Kidney (tissue), 13 donors: ENCODE measurements at regions not wholly inside any gene's neighbourhood (a gene's known extent, or its start where the extent isn't known, plus 50 kb on each side); places are given as distances from the start of the nearest gene placed in this dataset.

Experiments
- DNase-seq, 5 donors: peaks; one replicate each; pipeline ENCODE4 v3.0.0-alpha.2; 2013 to 2020
- FAIRE-seq: peaks from 2 replicates; lab custom pipeline; 2012; peaks lifted over from hg19 to GRCh38; lab: Jason Lieb, UNC
- H3K27ac ChIP-seq, 2 donors: one replicate each; pipeline ENCODE4 v1.7.0; 2013; ENCODE audit warnings: low read depth in 2 of 2, low read length in 2 of 2, inconsistent platforms in 1 of 2
- H3K27me3 ChIP-seq: one replicate; pipeline ENCODE4 v1.7.1; 2013; ENCODE audit warnings: low read length, inconsistent platforms; ENCODE audit not compliant: control insufficient read depth, insufficient read depth
- H3K36me3 ChIP-seq, 3 donors: one replicate each; pipeline versions ENCODE4 v1.7.0 to v1.7.1; 2013; ENCODE audit warnings: low read length in 3 of 3, control low read depth in 1 of 3, inconsistent platforms in 1 of 3; ENCODE audit not compliant: insufficient read depth in 3 of 3, control insufficient read depth in 2 of 3
- H3K4me1 ChIP-seq, 3 donors: one replicate each; pipeline versions ENCODE4 v1.7.0 to v1.7.1; 2013; ENCODE audit warnings: low read length in 3 of 3, inconsistent platforms in 1 of 3, low read depth in 1 of 3; ENCODE audit not compliant: control insufficient read depth in 2 of 3, insufficient read depth in 2 of 3
- H3K4me3 ChIP-seq, 3 donors: one replicate each; pipeline versions ENCODE4 v1.7.0 to v1.8.1; 2013; ENCODE audit warnings: low read length in 3 of 3, control low read depth in 1 of 3, inconsistent platforms in 1 of 3
- H3K9ac ChIP-seq, 3 donors: one replicate each; pipeline versions ENCODE4 v1.7.0 to v1.7.1; 2013; ENCODE audit warnings: low read length in 3 of 3, control low read depth in 1 of 3, inconsistent platforms in 1 of 3
- H3K9me3 ChIP-seq, 3 donors: one replicate each; pipeline versions ENCODE4 v1.7.0 to v1.7.1; 2013; ENCODE audit warnings: low read length in 3 of 3, control low read depth in 1 of 3, inconsistent platforms in 1 of 3; ENCODE audit not compliant: control insufficient read depth in 2 of 3, insufficient read depth in 1 of 3
- intact Hi-C: fragments of 100-400 bp; cut with DNase I; formaldehyde crosslinking; loops from one replicate; pipeline ENCODE4 v1.11.1; 2022
- TF ChIP-seq, protein P1 (sequence below): IDR thresholded peaks from 3 replicates; pipeline ENCODE4 v1.5.1; 2012; ENCODE audit warnings: mild to moderate bottlenecking, moderate library complexity, borderline replicate concordance; ENCODE audit not compliant: insufficient read depth; ENCODE audit errors: extremely low read depth
- donor health status: control.
- donor health status: control.
- donor health status: control.
- donor health status: control.
- donor health status: control.
- donor health status: DM: yes; HTN: yes; CAD: no.
- donor health status: Normal renal cell carcinoma (clear cell type).

DNA sequence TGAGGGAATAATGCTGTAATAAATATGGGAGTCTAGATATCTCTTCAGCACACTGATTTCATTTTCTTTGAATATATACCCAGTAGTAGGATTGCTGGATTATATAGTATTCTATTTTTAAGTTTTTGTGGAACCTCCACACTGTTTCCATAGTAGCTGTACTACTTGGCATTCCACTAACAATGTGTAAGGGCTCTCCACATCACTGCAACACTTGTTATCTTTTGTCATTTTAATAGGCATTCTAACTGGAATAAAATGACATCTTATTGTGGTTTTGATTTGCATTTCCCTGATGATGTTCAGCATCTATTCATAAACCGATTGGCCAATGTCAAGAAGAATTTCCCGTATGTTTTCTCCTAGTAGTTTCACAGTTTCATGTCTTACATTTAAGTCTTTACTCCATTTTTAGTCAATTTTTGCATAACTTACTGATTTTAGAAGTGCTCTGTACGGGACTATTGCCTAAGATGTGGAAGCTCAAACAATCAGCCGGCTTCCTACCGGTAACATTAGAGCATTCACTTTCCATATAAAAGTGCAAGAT lies 1078.8 kb downstream of the TAF11L14 start:
- no peak for FAIRE-seq
- intact Hi-C loops = no loop called here
- TF ChIP-seq, protein P1, sequence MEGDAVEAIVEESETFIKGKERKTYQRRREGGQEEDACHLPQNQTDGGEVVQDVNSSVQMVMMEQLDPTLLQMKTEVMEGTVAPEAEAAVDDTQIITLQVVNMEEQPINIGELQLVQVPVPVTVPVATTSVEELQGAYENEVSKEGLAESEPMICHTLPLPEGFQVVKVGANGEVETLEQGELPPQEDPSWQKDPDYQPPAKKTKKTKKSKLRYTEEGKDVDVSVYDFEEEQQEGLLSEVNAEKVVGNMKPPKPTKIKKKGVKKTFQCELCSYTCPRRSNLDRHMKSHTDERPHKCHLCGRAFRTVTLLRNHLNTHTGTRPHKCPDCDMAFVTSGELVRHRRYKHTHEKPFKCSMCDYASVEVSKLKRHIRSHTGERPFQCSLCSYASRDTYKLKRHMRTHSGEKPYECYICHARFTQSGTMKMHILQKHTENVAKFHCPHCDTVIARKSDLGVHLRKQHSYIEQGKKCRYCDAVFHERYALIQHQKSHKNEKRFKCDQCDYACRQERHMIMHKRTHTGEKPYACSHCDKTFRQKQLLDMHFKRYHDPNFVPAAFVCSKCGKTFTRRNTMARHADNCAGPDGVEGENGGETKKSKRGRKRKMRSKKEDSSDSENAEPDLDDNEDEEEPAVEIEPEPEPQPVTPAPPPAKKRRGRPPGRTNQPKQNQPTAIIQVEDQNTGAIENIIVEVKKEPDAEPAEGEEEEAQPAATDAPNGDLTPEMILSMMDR = no peak

DNA sequence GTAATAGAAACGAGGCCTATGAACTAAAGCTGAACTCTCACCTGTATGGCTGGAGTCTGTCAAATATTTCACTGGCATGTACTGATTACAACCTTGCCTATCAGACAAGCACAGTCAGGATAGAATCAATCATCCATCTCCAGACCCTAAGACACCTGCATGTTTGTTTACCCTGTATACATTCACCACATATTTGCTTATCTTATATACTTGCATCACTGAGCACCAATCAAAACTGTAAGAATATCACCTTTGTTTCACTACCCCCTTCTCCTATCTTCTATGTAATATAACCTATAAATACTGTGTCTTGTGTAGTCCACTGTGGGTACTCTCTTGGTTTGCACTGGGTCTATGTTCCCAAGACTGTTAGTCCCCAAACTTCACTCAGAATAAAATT lies 1085.7 kb downstream of the TAF11L14 start:
- intact Hi-C loops = no loop called here
- H3K27ac ChIP-seq = no peak overlapping the region
- FAIRE-seq = no peak

More for the DNA sequence above, 1078.8 kb downstream of the TAF11L14 start:
- no peak overlapping the region for H3K27ac ChIP-seq
- no peak for DNase-seq
- H3K9me3 ChIP-seq = no peaks in the 10 kb centered on the region
- no peaks in the 10 kb centered on the region for H3K4me1 ChIP-seq
- no peaks in the 10 kb centered on the region for H3K36me3 ChIP-seq
- H3K27me3 ChIP-seq = no peaks in the 10 kb centered on the region
- no peak overlapping the region for H3K9ac ChIP-seq
- H3K4me3 ChIP-seq = no peak overlapping the region

GRCh38 chr5:18732556-18733479 lies 1098.6 kb downstream of the TAF11L14 start:
- FAIRE-seq = no peak
- no peaks in the 10 kb centered on the region for H3K4me1 ChIP-seq
- no peaks in the 10 kb centered on the region for H3K36me3 ChIP-seq
- DNase-seq = no peak
- no peaks in the 10 kb centered on the region for H3K9me3 ChIP-seq
- no peaks in the 10 kb centered on the region for H3K27me3 ChIP-seq
- H3K9ac ChIP-seq = no peak overlapping the region
- no peak overlapping the region for H3K4me3 ChIP-seq
- H3K27ac ChIP-seq = no peak overlapping the region
- intact Hi-C loops = no loop called here
- TF ChIP-seq, protein P1 = no peak

More for the DNA sequence above, 1085.7 kb downstream of the TAF11L14 start:
- no peaks in the 10 kb centered on the region for H3K27me3 ChIP-seq
- H3K9ac ChIP-seq = no peak overlapping the region
- TF ChIP-seq, protein P1 = no peak
- no peak overlapping the region for H3K4me3 ChIP-seq
- H3K36me3 ChIP-seq = no peaks in the 10 kb centered on the region
- H3K4me1 ChIP-seq = no peaks in the 10 kb centered on the region
- no peak for DNase-seq
- H3K9me3 ChIP-seq = no peaks in the 10 kb centered on the region
